A549 (cell line): ENCODE measurements at regions not wholly inside any gene's neighbourhood (a gene's known extent, or its start where the extent isn't known, plus 50 kb on each side); places are given as distances from the start of the nearest gene placed in this dataset.

Source experiments
- ATAC-seq, 2 experiments: fragments of 200-7000 bp in 1 of 2; fragments of >200 bp in 1 of 2; cut with Nextera tagmentation in 1 of 2; cut with Tn5 transposase in 1 of 2; 3 replicates each; pipeline versions ENCODE4 v1.8.0 to v1.9.1; 2018 to 2020; ENCODE audit warnings: mild to moderate bottlenecking in 1 of 2, moderate library complexity in 1 of 2
- CTCF ChIA-PET: fragments of 300-600 bp; sonication (Branson Sonifier 250); formaldehyde crosslinking; extraction: SDS; loops from one replicate; lab custom pipeline; 2021; ENCODE audit warnings: antibody characterized with exemption, inconsistent platforms; lab: Yijun Ruan, JAX
- POLR2A ChIA-PET: fragments of 350-600 bp; formaldehyde crosslinking; extraction: SDS; loops from one replicate; lab custom pipeline; 2021; ENCODE audit warnings: antibody characterized with exemption, inconsistent platforms; lab: Yijun Ruan, JAX
- DNase-seq, 2 experiments: peaks; one replicate each; pipeline versions ENCODE4 v3.0.0 to v3.0.0-alpha.2; 2011 to 2016; ENCODE audit warnings: low read depth in 1 of 2, low spot score in 1 of 2
- FAIRE-seq: peaks from 2 replicates; lab custom pipeline; 2011; peaks lifted over from hg19 to GRCh38; lab: Jason Lieb, UNC
- H3K27ac ChIP-seq, 2 experiments: fragments of >200 bp; sonication (Bioruptor Twin); formaldehyde crosslinking; 3 replicates each; pipeline ENCODE4 v1.5.1; 2016 to 2017
- H3K4me1 ChIP-seq: fragments of >200 bp; sonication (Bioruptor Twin); formaldehyde crosslinking; 3 replicates; pipeline ENCODE4 v1.6.1; 2016
- H3K4me2 ChIP-seq: fragments of >200 bp; sonication (Bioruptor Twin); formaldehyde crosslinking; 3 replicates; pipeline ENCODE4 v1.6.1; 2016
- H3K4me3 ChIP-seq: fragments of >200 bp; sonication (Bioruptor Twin); formaldehyde crosslinking; 3 replicates; pipeline ENCODE4 v1.5.1; 2016
- H3K9me3 ChIP-seq: fragments of >200 bp; sonication (Bioruptor Twin); formaldehyde crosslinking; 3 replicates; pipeline ENCODE4 v1.6.1; 2016
- ATOH8 ChIP-seq: fragments of 250-450 bp; sonication (Bioruptor Pico); IDR thresholded peaks from 2 replicates; pipeline ENCODE4 v1.5.0; 2020; ENCODE audit warnings: low read depth, mild to moderate bottlenecking, moderate library complexity
- BHLHE40 ChIP-seq: IDR thresholded peaks from 2 replicates; pipeline ENCODE4 v1.6.1; 2012; ENCODE audit warnings: low read depth, low read length, inconsistent platforms
- CBX8 ChIP-seq: fragments of 200-600 bp; sonication (generic); IDR thresholded peaks from 2 replicates; pipeline ENCODE4 v1.6.1; 2016
- E2F6 ChIP-seq: IDR thresholded peaks from 2 replicates; pipeline ENCODE4 v1.6.1; 2012; ENCODE audit warnings: low read depth, borderline replicate concordance
- EHMT2 ChIP-seq: fragments of 200-600 bp; sonication (generic); IDR thresholded peaks from 2 replicates; pipeline ENCODE4 v1.6.1; 2016; ENCODE audit warnings: antibody characterized with exemption, low read depth, mild to moderate bottlenecking, moderate library complexity
- ESRRA ChIP-seq: fragments of 150-350 bp; IDR thresholded peaks from 2 replicates; pipeline ENCODE4 v1.6.1; 2014; ENCODE audit warnings: mild to moderate bottlenecking, low read length, borderline replicate concordance
- FOSB ChIP-seq: fragments of 250-450 bp; sonication (Bioruptor Pico); IDR thresholded peaks from 2 replicates; pipeline ENCODE4 v1.5.0; 2020; ENCODE audit warnings: mild to moderate bottlenecking, moderate library complexity
- HMGXB4 ChIP-seq: fragments of 250-450 bp; sonication (Bioruptor Pico); IDR thresholded peaks from 2 replicates; pipeline ENCODE4 v1.5.0; 2021; ENCODE audit warnings: mild to moderate bottlenecking, moderate library complexity, borderline replicate concordance
- HOXA7 ChIP-seq: fragments of 250-450 bp; sonication (Bioruptor Pico); IDR thresholded peaks from 2 replicates; pipeline ENCODE4 v1.5.0; 2020; ENCODE audit warnings: mild to moderate bottlenecking, moderate library complexity
- HOXB13 ChIP-seq: fragments of 250-450 bp; sonication (Bioruptor Pico); IDR thresholded peaks from 2 replicates; pipeline ENCODE4 v1.5.0; 2020; ENCODE audit warnings: low read depth, mild to moderate bottlenecking, moderate library complexity
- JUN ChIP-seq, 2 experiments: fragments of >200 bp; sonication (Bioruptor Twin); formaldehyde crosslinking; IDR thresholded peaks; 2 replicates in 1 of 2; 3 replicates in 1 of 2; pipeline ENCODE4 v1.6.1; 2016 to 2017
- JUNB ChIP-seq: fragments of >200 bp; sonication (Bioruptor Twin); formaldehyde crosslinking; IDR thresholded peaks from 2 replicates; pipeline ENCODE4 v1.6.1; 2016
- KDM5A ChIP-seq: fragments of 200-600 bp; sonication (generic); IDR thresholded peaks from 2 replicates; pipeline ENCODE4 v1.6.1; 2016; ENCODE audit warnings: antibody characterized with exemption, mild to moderate bottlenecking
- MAFK ChIP-seq: fragments of 450-650 bp; IDR thresholded peaks from 2 replicates; pipeline ENCODE4 v1.6.1; 2014; ENCODE audit not compliant: partially characterized antibody
- NPAS2 ChIP-seq: fragments of 250-450 bp; sonication (Bioruptor Pico); IDR thresholded peaks from 2 replicates; pipeline ENCODE4 v1.8.0; 2022; ENCODE audit warnings: mild to moderate bottlenecking, moderate library complexity, borderline replicate concordance
- RARB ChIP-seq: fragments of 250-450 bp; sonication (Bioruptor Pico); IDR thresholded peaks from 2 replicates; pipeline ENCODE4 v1.8.0; 2021; ENCODE audit warnings: mild to moderate bottlenecking, moderate library complexity
- REST ChIP-seq: fragments of 200-600 bp; sonication (generic); IDR thresholded peaks from 2 replicates; pipeline ENCODE4 v1.6.1; 2016; ENCODE audit warnings: antibody characterized with exemption, mild to moderate bottlenecking, moderate library complexity
- SMC3 ChIP-seq: fragments of >200 bp; sonication (Bioruptor Twin); formaldehyde crosslinking; IDR thresholded peaks from 3 replicates; pipeline ENCODE4 v1.6.1; 2018; ENCODE audit warnings: inconsistent platforms
- TP53 ChIP-seq: fragments of 250-450 bp; sonication (Bioruptor Pico); IDR thresholded peaks from 2 replicates; pipeline ENCODE4 v1.5.0; 2021; ENCODE audit warnings: mild to moderate bottlenecking, moderate library complexity
- WGBS: methylation state at CpG from one replicate; pipeline ENCODE4 v1.1.6; 2017; ENCODE audit errors: missing lambda C conversion rate; 5-methylcytosine and 5-hydroxymethylcytosine counted together

GRCh38 chr21:18826562-18826961 is 423.0 kb upstream of the TMPRSS15 start (continued):
- TF ChIP-seq HMGXB4 (CRISPR knock-in tag), result no peak
- TF ChIP-seq, all 56 proteins: peak for 0

- WGBS, result 3% methylated on average over 2 of the region's 2 CpGs
- no peak overlapping the region for H3K4me2 ChIP-seq
- no peaks in the 10 kb centered on the region for H3K9me3 ChIP-seq
- ATAC-seq (no peak), FAIRE-seq (no peak), DNase-seq (no peak)
- ChIA-PET POLR2A (no interaction called here), CTCF (no interaction called here)
- H3K27ac ChIP-seq, result no peak overlapping the region
- no peaks in the 10 kb centered on the region for H3K4me1 ChIP-seq
- TF ChIP-seq SMC3 (no peak), ESRRA (no peak), JUN (IDR thresholded peaks at IDR 0.05) (no peak), E2F6 (no peak), HOXA7 (CRISPR knock-in tag) (no peak), MAFK (no peak), REST (no peak), CBX8 (no peak), RARB (no peak), EHMT2 (no peak), TP53 (CRISPR knock-in tag) (no peak), ATOH8 (no peak), FOSB (CRISPR knock-in tag) (no peak), HOXB13 (CRISPR knock-in tag) (no peak), KDM5A (no peak), JUNB (no peak), BHLHE40 (no peak), NPAS2 (CRISPR knock-in tag) (no peak)
- H3K4me3 ChIP-seq, result no peak overlapping the region
Measured at GRCh38 chr21:18831942-18832676, 428.5 kb upstream of the TMPRSS15 start.
